Activated CD4-positive, alpha-beta T cell treated with anti-CD3 and anti-CD28 coated beads, Interleukin-2, amount 50 U/mL, for 4 hours (primary cell): ENCODE measurements at regions not wholly inside any gene's neighbourhood (a gene's known extent, or its start where the extent isn't known, plus 50 kb on each side); places are given as distances from the start of the nearest gene placed in this dataset.

ENCODE experiments used
- DNase-seq, 2 experiments: peaks; one replicate each; pipeline ENCODE4 v3.0.0-alpha.2; 2020

DNA sequence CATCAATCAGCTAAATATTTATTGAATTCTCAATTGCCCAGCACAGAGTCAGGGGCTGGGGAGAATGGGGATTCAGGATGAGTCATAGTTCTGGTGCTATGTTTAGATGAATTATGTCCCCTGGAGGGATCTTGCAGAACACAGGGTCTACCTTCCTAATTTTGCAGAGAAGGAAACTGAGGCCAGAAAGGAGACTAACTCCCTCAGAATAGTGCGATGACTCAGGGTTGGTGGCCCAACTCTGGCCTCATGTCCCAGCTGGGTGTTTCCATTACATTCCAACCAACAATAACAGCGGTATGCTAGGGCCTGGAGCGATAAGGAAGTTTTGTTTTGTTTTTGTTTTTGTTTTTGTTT lies 270.9 kb downstream of the TLE3 start:
- DNase-seq, result no peak

DNA sequence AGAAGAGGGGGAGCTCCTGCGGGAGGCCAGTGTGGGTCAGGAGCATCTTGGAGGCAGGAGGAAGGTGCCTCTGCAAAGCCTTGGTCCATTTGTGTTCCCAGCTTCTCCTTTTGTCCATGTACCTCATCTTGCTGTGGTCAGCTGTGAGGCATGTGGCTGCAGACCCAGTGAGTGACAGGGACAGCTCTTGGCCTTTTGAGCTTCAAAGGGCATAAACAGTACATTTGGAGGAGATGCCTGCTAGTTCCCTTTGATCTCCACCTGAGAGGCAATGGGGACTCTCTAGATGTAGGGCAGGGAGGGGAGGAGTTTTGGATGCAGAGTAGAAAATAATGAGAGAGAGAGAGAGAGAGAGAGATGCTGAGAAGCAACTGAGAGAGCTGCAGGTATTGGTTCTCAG lies 270.0 kb downstream of the TLE3 start:
- DNase-seq, result no peak

DNA sequence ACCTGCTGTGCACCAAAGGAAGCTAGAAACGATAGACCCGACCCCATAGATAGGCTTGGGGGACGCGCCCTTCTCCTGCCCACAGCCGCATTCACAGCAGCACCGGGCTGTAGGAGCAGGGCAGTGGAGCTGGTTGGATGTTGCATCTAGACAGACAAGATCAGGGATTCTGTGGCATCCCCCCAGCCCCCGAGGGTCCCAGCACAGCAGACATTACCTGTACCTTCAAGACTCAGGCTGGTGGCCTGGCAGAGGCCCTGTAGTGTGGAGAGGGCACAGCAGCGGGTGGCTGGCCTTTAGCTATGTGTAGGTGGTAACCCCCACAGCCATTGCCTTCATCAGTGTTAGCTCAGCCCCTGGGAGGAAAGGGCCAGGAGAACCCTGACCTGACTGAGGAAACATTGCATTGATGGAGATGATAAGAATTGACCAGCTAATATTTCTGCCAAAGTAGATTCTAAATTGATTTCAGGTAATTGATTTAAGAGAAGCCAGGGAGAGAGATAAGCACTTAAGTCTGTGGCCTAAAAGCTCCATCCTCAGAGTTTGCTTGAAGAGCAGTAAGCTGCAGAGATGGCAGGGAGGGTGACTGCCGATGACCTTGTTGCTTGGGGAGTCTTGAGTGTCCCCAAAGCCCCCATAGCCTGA lies 269.4 kb downstream of the TLE3 start:
- no peak for DNase-seq

DNA sequence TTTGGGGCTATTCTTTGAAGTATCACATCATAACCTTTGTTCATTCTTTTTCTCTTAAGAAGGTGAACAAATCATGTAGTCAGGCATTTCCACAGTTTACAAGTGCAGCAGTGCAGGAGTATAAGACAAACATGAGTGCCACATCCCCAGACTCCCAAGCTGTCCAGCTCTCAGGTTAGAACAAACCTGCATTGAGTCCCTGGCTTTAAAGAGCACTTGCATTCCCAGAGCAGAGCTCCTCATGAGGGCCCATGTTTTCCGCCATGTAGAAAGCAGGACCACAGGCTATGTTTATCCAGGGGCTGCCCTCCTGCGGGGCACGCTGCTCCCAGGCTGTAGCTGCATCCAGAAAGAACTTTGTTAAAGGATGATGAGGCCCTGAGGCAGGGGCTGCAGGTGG lies 267.7 kb downstream of the TLE3 start:
- DNase-seq, result no peak

DNA sequence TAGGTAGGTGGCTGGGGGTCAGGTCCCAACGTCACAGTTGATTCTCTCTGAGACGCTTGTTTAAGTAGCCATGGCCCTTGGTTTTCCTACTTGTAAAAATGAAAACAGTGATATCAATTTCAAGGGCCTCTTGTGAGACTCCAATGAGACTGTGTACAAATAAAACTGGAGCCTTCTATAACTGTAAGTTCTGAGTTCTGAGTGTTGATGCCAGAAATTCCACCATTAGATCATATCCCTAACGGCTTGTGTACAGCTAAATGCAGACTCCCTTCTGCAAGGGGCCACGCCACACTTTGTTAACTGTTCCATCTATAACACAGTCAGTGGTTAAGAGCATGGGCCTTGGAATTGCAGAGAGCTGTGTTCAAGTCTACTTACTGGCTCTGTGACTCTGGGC lies 267.3 kb downstream of the TLE3 start:
- DNase-seq, result no peak

DNA sequence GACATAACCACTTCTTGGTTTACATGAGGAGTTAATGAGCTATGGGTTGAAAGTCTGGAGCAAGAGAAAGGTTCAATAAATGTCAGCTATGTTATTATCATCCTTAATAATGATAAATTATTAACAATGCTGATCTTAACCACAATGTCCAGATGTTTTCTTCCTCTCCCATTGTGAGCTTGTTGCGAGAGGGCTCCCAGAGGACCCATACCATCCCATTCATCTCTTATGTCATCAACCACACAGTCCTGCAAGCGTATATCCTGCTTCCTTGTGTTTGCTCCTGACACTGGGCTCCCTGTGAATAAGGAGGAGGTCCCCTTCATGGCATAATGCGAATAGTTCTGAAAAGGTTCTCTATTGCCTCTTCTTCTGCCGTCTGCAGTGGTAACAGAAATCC lies 266.8 kb downstream of the TLE3 start:
- DNase-seq, result no peak

DNA sequence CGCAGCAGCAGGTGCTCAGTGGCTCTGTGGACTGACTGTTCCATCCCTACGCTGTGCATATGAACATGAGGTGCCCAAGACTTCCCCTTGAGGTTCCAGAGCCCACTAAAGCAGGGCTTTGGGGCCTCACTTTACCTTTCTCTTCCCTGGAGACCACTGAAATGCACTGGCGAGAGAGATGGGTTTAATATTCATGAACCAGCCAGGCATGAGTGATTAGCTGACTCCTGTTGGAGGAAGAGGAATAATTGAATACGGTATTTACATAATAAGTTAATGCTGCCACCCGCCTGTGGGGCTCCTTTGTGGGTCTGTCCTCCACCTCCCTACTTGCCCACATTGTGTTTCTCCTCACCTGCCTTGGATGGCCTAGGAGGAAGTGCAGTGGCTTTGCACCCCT lies 263.4 kb downstream of the TLE3 start:
- DNase-seq, result no peak

DNA sequence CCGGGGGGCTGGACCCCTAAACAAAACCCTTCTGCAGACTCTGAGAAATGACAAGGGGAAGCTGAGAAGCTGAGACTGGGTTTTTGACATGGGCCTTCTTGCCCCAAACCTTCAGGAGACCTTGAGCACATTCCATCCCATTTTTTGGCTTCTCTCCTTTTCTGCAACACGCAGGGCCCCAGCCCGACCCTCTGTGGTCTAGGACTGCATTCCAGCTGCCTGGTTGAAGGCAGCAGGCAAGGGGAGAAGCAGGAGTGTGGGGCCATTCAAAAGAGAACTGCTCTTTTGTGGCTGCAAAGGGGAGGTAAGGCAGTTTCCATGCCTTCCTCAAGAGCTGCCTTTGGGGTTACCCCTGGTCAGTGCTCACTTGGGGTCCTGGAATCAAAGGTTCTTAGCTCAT lies 263.0 kb downstream of the TLE3 start:
- DNase-seq, result no peak

DNA sequence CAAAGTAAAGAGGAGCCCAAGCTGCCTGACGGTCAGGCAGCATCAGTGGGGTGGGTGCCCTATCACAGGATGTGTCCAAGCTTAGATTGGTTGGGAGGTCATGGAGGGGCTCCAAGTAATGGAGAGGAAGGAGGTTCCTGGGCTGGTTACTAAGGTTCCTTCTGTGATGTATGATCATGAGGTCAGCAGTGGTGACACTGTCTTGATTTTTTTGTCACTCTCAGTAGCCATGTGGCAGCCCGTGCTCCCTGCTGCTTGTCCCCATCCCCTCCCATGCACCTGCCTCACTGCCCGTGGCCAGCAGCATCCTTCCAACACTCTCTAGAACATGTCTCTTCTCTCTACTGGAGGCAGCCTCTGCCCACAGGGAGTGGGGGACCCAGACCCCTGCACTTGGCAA lies 261.7 kb downstream of the TLE3 start:
- no peak for DNase-seq

DNA sequence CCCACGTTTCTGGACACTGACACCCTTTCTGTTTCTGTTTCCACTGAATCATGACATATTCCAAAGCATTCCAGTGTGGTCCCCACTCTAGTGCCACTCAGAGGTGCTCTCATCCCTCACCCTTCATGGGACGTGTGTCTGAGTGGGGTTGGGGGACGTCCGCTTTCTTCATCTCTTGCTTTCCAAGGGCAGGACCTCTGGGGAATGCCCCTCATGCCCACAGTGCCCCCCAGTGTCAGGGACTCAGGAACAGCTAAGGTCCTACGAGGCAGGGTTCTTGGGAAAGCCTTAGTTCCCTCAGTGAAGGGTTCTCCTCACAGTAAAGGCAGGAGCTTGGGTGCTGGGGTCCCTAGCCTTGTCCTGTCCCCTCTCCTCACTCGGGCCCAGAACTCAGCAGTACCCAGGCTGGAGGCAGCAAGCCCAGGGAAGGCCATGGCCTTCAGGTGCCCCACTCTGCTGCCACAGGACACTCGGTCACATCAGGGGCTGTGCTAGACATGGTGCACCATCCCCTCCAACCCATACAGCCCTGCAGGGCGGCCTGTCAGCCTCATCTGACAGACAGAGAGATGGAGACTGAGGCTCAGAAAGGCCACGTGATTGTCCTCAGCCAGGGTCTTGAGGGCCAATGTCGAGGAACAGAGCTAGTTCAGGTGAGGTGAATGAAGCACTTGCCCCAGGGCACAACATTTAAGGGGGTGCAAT lies 261.0 kb downstream of the TLE3 start:
- no peak for DNase-seq

DNA sequence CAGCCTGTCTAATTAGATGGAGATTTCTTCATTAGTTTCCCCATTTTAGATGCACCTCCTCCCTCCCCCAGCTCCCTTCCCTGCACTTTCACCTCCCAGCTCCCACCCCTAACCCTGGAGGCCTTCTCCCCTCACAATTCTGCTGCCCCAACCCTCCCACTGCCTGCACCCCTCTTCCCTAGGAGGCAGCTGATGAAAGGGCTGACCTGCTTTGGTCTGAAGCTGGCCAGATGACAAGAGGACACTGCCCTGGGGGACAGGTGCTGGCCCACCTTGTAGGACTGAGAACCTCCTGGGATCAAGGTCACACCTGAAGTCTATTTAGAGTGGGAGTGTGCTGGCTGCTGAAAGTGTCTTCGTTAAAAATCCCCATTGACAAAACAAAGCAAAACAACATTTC lies 259.4 kb downstream of the TLE3 start:
- DNase-seq, result no peak

DNA sequence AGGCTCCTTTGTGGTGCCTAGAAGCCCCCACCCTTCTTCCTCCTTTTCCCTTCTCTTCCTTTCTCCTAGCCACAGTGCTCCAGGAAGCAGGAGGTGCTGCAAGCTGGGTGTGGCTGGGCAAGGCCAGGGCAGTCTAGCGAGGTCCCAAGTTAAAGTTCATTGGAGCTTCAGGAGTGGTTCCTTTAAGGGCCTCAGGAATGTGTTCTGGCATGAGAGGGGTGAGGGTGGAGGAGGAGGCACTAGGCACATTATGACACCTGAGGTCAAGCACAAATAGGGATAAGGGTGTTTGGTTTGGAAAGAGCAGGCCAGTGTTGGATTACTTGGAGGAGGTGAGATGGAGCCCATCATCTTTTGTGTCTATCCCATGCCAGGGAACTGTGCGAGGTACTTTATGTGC lies 258.7 kb downstream of the TLE3 start:
- no peak for DNase-seq

DNA sequence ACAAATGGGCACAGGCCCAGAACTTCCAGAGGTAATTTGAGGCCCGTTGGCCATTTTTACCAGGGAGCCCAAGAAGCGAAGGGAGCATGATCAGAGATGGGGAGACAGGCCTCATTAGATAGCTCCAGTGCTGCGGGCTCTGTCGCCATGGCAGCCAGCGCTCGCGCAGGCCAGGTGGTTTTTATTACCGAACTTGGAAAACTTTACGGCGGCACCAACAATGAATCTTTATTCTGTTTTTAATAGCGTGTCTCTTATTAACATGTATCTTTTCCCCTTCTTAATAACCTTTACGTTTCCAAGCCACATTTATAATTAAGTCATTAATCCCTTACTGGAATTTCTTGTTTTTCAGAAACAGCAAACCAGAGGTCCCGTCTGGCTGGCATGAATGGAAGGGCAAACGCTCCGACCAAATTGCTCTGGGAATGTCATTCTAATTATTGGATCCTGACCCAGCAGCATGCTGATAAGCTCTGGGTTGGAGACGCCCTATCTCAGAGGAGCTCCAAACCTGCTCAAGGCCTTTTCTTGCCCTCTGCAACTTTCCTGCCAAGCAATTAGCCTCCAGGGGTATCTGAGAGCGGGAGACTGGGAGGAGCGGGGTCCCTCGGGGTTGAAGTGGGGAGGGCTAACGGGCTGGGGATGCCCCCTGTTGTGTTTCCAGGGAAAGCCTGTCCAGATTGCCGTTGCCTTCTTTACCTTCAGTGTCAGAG lies 256.4 kb downstream of the TLE3 start:
- no peak for DNase-seq

DNA sequence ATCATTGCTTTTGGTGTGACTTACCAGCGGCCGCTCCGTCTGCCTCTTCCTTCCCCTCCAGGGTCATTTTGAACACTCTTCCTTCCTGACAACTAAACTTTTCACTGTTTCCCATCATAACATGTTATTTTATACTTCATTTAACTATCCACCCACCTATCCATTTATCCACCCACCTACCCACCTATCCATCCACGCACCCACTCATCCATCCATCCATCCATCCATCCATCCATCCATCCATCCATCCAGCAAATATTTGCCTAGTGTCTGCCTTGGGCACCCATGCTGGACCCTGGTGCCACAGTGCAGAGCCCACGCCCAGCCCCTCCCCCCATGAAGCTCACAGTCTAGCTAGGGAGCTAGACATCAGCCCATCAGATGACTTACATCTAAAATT lies 254.9 kb downstream of the TLE3 start:
- DNase-seq, result no peak

DNA sequence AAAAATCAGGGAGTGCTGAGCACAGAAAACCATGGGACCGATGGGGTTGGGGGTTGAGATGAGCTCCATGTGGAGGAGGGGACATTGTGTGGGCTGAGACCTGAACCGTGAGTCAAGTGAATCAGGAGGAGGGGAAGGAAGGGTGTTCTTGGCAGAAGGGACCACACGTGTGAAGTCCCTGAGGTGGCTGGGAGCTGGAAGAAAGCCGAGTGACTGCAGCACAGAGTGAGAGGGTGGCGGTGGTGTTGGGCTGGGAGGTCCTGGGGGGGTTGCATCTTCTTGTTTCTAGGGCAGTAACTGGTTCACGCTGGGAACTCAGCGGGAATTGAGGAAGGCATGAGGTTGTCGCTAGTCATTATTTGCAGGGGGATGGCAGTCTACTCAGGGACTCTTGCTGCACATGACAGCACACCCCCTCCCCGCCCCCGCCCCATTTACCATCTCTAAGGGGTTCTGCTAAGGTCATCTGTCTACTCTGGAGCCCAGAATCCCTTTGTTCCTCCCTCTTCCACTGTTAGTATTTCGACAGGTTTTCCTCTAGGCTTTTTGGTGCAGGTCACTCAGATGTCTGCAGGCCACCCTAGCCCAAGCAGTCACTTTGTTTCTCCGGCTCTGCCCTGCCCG lies 254.3 kb downstream of the TLE3 start:
- no peak for DNase-seq

DNA sequence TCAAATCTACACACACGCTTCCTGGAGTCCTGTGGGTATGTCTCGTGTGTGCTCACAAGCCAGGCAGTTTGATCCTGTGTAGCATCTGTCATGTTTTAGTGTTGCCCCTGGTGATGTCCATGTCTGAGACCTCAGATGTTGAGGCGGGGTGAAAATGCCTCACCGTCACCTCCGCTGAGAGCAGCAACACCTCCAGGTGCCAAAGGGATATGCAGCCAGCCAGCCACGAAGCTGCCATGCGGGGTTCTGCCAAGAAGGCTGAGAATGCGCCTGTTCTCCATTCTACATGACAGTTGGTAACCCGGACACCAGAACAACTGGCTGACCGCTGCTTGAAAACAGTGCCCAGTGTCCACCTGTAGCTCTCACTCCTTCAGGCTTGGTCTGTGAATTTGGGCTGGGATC lies 253.8 kb downstream of the TLE3 start:
- no peak for DNase-seq

DNA sequence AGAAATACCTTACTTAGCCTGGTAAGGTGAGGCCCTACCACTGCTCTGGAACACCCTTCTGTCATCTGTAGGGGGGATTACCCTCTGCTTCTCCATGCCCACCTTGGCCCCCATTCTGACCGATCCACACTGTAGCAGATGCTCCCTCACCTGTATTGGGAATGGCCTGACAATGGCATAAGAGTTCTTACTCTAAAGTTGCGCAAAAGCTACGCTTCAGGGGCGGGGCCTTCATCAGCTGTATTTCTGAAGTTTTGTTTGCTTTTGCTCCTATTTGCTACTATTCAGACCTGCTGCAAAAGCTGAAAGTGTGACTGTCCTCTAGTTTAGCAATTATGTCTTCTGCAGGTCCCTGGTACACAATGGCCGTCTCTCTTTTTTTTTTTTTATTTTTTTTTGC lies 252.6 kb downstream of the TLE3 start:
- no peak for DNase-seq

DNA sequence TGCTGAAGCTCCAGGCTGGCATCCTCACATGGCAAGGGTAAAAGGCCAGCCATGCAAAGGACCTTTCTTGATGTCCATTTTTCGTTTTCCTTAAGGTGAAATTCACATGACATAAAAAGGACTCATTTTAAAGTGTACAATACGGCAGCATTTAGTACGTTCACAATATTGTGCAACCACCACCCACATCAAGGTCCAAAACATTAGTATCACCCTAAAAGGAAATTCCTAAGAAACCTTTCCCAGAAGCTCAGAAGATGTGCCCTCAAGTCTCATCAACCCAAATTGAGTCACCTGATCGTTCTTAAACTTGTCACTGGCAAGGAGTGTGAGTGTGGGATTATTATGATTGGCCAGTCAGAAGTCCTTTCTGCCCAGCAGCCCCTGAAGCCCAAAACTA lies 250.1 kb downstream of the TLE3 start:
- DNase-seq, result no peak

DNA sequence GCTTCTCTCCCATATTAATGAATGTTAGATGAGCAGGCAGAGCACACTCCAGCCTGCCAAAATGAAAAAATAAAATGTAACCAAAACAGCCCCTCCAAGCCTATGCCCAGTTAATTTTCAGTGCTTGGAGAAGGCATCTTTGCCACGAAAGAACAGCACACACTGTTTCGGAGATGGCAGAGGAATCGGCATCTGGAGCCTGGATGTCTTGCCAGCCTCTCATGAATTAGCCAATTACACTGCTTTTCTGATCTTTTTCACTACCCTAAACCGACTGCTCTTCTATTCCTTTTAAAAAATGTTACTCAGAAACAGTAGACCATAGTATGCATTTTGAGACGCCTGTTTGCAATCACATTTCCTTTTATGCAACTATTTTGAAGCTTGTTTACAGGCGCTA lies 249.6 kb downstream of the TLE3 start:
- no peak for DNase-seq

DNA sequence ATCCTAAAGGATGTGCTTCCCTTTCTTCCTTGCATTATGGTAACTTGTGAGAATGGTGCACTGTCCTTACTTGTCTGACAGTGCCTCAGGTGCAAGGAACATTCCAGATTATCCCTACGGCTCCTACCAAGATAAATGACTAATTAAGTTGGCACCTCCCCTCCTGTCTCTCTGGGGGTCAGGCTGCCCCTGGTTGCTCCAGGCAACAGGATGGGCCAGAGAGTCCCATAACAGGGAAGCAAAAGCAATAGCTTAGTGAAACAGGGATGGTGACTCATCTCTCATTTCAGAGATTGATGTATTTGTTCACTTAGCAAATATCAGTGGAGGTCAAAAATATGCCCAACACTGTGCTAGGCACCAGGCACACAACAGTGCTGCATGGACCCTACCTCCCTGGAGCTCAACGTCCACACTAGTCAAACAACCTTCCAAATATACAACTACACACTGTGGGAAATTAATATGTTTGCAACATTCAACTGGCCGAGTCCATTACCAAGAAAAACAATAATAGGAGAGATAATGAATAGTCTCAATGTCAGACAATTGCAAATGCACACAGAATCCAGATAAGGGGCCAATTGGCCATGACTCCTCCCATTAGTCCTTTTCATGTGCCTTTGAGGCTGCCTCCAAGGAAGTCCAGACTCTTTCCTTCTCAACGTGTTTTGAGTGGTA lies 249.0 kb downstream of the TLE3 start:
- no peak for DNase-seq

DNA sequence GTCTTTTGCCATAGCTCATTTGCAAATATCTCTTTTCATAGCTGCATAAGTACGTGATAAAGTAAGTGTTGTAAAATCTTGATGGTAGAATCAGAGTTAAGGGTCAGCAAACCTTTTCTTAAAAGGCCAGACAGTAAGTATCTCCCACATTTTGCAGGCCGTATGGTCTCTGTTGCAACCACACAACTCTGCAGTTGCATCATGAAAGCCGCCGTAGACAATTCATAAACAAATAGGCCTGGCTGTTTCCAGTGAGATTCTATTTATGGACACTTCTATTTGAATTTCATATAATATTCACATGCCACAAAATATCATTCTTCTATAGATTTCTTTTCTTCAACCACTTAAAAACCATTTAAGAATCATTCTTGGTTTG lies 248.5 kb downstream of the TLE3 start:
- no peak for DNase-seq

DNA sequence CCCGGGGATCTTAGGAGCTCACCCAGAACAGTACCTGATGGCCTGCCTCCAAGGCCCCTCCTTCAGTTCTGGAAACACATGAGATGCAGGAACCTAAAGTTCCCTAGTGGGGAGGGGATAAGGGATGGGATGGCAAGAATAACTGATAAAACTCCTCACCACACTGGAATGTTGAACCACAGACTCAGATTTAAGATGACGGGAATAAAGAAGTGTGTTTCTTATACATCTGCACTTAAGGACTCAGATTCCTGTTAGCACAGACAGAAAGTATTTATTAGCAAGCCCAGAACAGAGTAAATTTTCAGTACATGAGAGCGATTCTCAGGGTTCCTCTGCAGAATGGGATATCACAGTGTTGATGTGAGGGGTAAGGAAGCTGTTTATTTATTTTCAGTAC lies 245.2 kb downstream of the TLE3 start:
- no peak for DNase-seq

DNA sequence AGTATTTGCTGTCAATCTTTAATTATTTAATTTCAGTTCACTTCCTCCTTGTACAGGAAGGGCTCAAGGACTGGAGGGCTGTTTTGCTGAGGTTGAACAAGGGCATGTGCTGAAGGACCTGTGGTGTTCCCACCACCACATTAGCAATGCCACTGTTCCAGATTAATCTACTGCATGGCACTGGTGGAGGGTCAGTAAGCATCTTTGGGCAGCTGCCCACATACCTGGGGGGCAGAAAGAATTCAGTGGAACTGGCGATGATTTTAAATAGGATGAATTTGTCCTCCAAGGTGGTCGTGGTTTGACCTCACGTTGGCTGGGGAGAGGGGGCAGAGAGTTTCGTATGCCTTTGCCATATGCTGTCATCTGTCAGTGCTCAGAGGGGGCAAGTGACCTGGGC lies 244.8 kb downstream of the TLE3 start:
- DNase-seq, result no peak

DNA sequence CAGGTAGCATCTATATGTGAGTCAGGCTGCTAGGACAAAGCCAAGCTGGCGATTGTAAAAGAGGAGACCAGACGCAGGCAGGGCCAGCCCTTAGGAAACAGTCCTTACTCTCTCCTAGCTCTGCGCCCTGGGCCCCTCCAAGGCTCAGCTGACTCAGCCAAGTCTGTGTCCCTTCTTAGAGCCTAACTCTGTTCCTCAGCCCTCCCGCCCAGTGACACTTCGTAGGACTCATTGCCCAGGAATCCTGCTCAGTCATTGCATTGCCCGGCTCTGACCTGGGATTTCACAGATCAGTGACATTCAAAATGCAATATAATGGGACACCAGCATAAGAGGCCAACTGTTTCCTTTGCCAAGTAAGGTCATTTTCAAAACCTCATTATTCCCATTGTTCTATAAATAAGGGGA lies 244.2 kb downstream of the TLE3 start:
- DNase-seq, result no peak
